ENCODE measurements at regions not wholly inside any gene's neighbourhood (a gene's known extent, or its start where the extent isn't known, plus 50 kb on each side); places are given as distances from the start of the nearest gene placed in this dataset.

GRCh38 chr6:22219925-22220324 is 76.9 kb downstream of the PRL start:
- DNase-seq, result no peak
- Histone ChIP-seq H3K4me1 (no peaks in the 10 kb centered on the region), H3K36me3 (no peaks in the 10 kb centered on the region), H3K27me3 (ENCODE audit: low read depth) (no peaks in the 10 kb centered on the region), H3K9me3 (no peaks in the 10 kb centered on the region), H3K4me3 (no peak overlapping the region), H3K27ac (no peak overlapping the region)
- TF ChIP-seq CTCF (IDR thresholded peaks at IDR 0.05), result no peak
- ATAC-seq, result no peak
- intact Hi-C loops (cut with DNase I), result no loop called here

GRCh38 chr6:22221211-22221610 is 75.6 kb downstream of the PRL start:
- no peaks in the 10 kb centered on the region for H3K27me3 ChIP-seq (ENCODE audit: low read depth)
- no peaks in the 10 kb centered on the region for H3K36me3 ChIP-seq
- ATAC-seq (no peak), DNase-seq (no peak)
- H3K27ac ChIP-seq, result no peak overlapping the region
- TF ChIP-seq CTCF (IDR thresholded peaks at IDR 0.05), result no peak
- no peaks in the 10 kb centered on the region for H3K9me3 ChIP-seq
- intact Hi-C loops (cut with DNase I), result no loop called here
- H3K4me3 ChIP-seq, result no peak overlapping the region
- H3K4me1 ChIP-seq, result no peaks in the 10 kb centered on the region

GRCh38 chr6:22221630-22222029 is 75.2 kb downstream of the PRL start:
- H3K27ac ChIP-seq, result no peak overlapping the region
- H3K36me3 ChIP-seq, result no peaks in the 10 kb centered on the region
- intact Hi-C loops (cut with DNase I), result no loop called here
- DNase-seq, result no peak
- no peak overlapping the region for H3K4me3 ChIP-seq
- no peaks in the 10 kb centered on the region for H3K9me3 ChIP-seq
- no peak for TF ChIP-seq CTCF (IDR thresholded peaks at IDR 0.05)
- H3K4me1 ChIP-seq, result no peaks in the 10 kb centered on the region
- H3K27me3 ChIP-seq (ENCODE audit: low read depth), result no peaks in the 10 kb centered on the region
- ATAC-seq, result no peak

GRCh38 chr6:22222469-22222868 is 74.4 kb downstream of the PRL start:
- DNase-seq (no peak), ATAC-seq (no peak)
- Histone ChIP-seq H3K27ac (no peak overlapping the region), H3K36me3 (no peaks in the 10 kb centered on the region), H3K4me3 (no peak overlapping the region), H3K9me3 (no peaks in the 10 kb centered on the region), H3K27me3 (ENCODE audit: low read depth) (no peaks in the 10 kb centered on the region), H3K4me1 (no peaks in the 10 kb centered on the region)
- no peak for TF ChIP-seq CTCF (IDR thresholded peaks at IDR 0.05)
- intact Hi-C loops (cut with DNase I), result no loop called here

GRCh38 chr6:22227824-22228610 is 68.8 kb downstream of the PRL start:
- Histone ChIP-seq H3K27ac (no peak overlapping the region), H3K4me1 (peaks cover 6% of the 10 kb centered on the region), H3K9me3 (no peaks in the 10 kb centered on the region), H3K4me3 (no peak overlapping the region), H3K36me3 (no peaks in the 10 kb centered on the region), H3K27me3 (ENCODE audit: low read depth) (no peaks in the 10 kb centered on the region)
- DNase-seq (no peak), ATAC-seq (no peak)
- intact Hi-C loops (cut with DNase I), result no loop called here
- TF ChIP-seq CTCF (IDR thresholded peaks at IDR 0.05), result no peak

Data from lower lobe of right lung (tissue), 2 donors.